HUES6 (cell line): ENCODE measurements at regions not wholly inside any gene's neighbourhood (a gene's known extent, or its start where the extent isn't known, plus 50 kb on each side); places are given as distances from the start of the nearest gene placed in this dataset.

Experiments used
- H3K27ac ChIP-seq: 2 replicates; pipeline ENCODE4 v1.7.0; 2013; ENCODE audit warnings: low read depth, mild to moderate bottlenecking, low read length, inconsistent platforms
- H3K27me3 ChIP-seq: 2 replicates; pipeline ENCODE4 v1.6.1; 2013; ENCODE audit warnings: low read length; ENCODE audit not compliant: control insufficient read depth, insufficient read depth
- H3K36me3 ChIP-seq: 2 replicates; pipeline ENCODE4 v1.6.1; 2013; ENCODE audit warnings: low read length; ENCODE audit not compliant: control insufficient read depth, insufficient read depth
- H3K4me1 ChIP-seq: 2 replicates; pipeline ENCODE4 v1.6.1; 2013; ENCODE audit warnings: low read length; ENCODE audit not compliant: control insufficient read depth, insufficient read depth
- H3K4me3 ChIP-seq: 2 replicates; pipeline ENCODE4 v1.5.1; 2013; ENCODE audit warnings: low read depth, low read length
- H3K9ac ChIP-seq: one replicate; pipeline ENCODE4 v1.6.1; 2013; ENCODE audit warnings: mild to moderate bottlenecking, low read length
- H3K9me3 ChIP-seq: 2 replicates; pipeline ENCODE4 v1.6.1; 2013; ENCODE audit warnings: low read depth, low read length; ENCODE audit not compliant: control insufficient read depth, insufficient read depth

- H3K9me3 ChIP-seq = no peaks in the 10 kb centered on the region
- H3K36me3 ChIP-seq = no peaks in the 10 kb centered on the region
- no peaks in the 10 kb centered on the region for H3K27me3 ChIP-seq
- H3K4me3 ChIP-seq = no peak overlapping the region
- no peaks in the 10 kb centered on the region for H3K4me1 ChIP-seq
- H3K27ac ChIP-seq = no peak overlapping the region
- H3K9ac ChIP-seq = no peak overlapping the region
Measured at GRCh38 chr13:72405441-72405840, 322.0 kb downstream of the MZT1 start.

- no peaks in the 10 kb centered on the region for H3K9me3 ChIP-seq
- H3K36me3 ChIP-seq = no peaks in the 10 kb centered on the region
- no peaks in the 10 kb centered on the region for H3K4me1 ChIP-seq
- no peak overlapping the region for H3K27ac ChIP-seq
- no peak overlapping the region for H3K4me3 ChIP-seq
- H3K27me3 ChIP-seq = no peaks in the 10 kb centered on the region
- no peak overlapping the region for H3K9ac ChIP-seq
Measured at GRCh38 chr13:72403396-72404010, 323.9 kb downstream of the MZT1 start.

GRCh38 chr13:72400856-72401255 lies 326.6 kb downstream of the MZT1 start:
- H3K27me3 ChIP-seq = no peaks in the 10 kb centered on the region
- no peak overlapping the region for H3K27ac ChIP-seq
- no peaks in the 10 kb centered on the region for H3K9me3 ChIP-seq
- H3K9ac ChIP-seq = no peak overlapping the region
- peaks cover 4% of the 10 kb centered on the region; the same call in 1 of the 2 replicates for H3K4me1 ChIP-seq
- H3K36me3 ChIP-seq = no peaks in the 10 kb centered on the region
- H3K4me3 ChIP-seq = no peak overlapping the region

- H3K9me3 ChIP-seq = no peaks in the 10 kb centered on the region
- no peak overlapping the region for H3K4me3 ChIP-seq
- peaks cover 4% of the 10 kb centered on the region; the same call in 1 of the 2 replicates for H3K4me1 ChIP-seq
- no peaks in the 10 kb centered on the region for H3K36me3 ChIP-seq
- H3K27me3 ChIP-seq = no peaks in the 10 kb centered on the region
- no peak overlapping the region for H3K9ac ChIP-seq
- no peak overlapping the region for H3K27ac ChIP-seq
Measured at GRCh38 chr13:72399351-72399750, 328.1 kb downstream of the MZT1 start.

- Histone ChIP-seq H3K36me3 (no peaks in the 10 kb centered on the region), H3K9me3 (no peaks in the 10 kb centered on the region), H3K9ac (no peak overlapping the region), H3K4me3 (no peak overlapping the region), H3K27me3 (no peaks in the 10 kb centered on the region), H3K4me1 (peaks cover 4% of the 10 kb centered on the region; the same call in 1 of the 2 replicates), H3K27ac (no peak overlapping the region)
Measured at GRCh38 chr13:72397265-72397664, 330.2 kb downstream of the MZT1 start.

GRCh38 chr13:72390909-72391308 lies 336.5 kb downstream of the MZT1 start:
- H3K27ac ChIP-seq = no peak overlapping the region
- no peaks in the 10 kb centered on the region for H3K27me3 ChIP-seq
- no peak overlapping the region for H3K4me3 ChIP-seq
- H3K4me1 ChIP-seq = no peaks in the 10 kb centered on the region
- H3K36me3 ChIP-seq = no peaks in the 10 kb centered on the region
- H3K9ac ChIP-seq = no peak overlapping the region
- no peaks in the 10 kb centered on the region for H3K9me3 ChIP-seq

GRCh38 chr13:72386138-72386684 lies 341.2 kb downstream of the MZT1 start:
- Histone ChIP-seq H3K4me3 (no peak overlapping the region), H3K27ac (no peak overlapping the region), H3K36me3 (no peaks in the 10 kb centered on the region), H3K27me3 (no peaks in the 10 kb centered on the region), H3K9ac (no peak overlapping the region), H3K9me3 (no peaks in the 10 kb centered on the region), H3K4me1 (no peaks in the 10 kb centered on the region)

GRCh38 chr13:72384879-72385278 lies 342.6 kb downstream of the MZT1 start:
- no peaks in the 10 kb centered on the region for H3K9me3 ChIP-seq

GRCh38 chr13:72384186-72384823 lies 343.1 kb downstream of the MZT1 start:
- H3K4me3 ChIP-seq = no peak overlapping the region
- H3K9me3 ChIP-seq = no peaks in the 10 kb centered on the region
- H3K27me3 ChIP-seq = no peaks in the 10 kb centered on the region
- no peak overlapping the region for H3K9ac ChIP-seq
- H3K27ac ChIP-seq = no peak overlapping the region
- H3K36me3 ChIP-seq = no peaks in the 10 kb centered on the region
- H3K4me1 ChIP-seq = no peaks in the 10 kb centered on the region

More at GRCh38 chr13:72384879-72385278, 342.6 kb downstream of the MZT1 start:
- H3K27me3 ChIP-seq = no peaks in the 10 kb centered on the region
- no peak overlapping the region for H3K27ac ChIP-seq
- H3K4me1 ChIP-seq = no peaks in the 10 kb centered on the region
- H3K9ac ChIP-seq = no peak overlapping the region
- no peaks in the 10 kb centered on the region for H3K36me3 ChIP-seq
- H3K4me3 ChIP-seq = no peak overlapping the region

- no peaks in the 10 kb centered on the region for H3K9me3 ChIP-seq
- H3K27me3 ChIP-seq = no peaks in the 10 kb centered on the region
- no peak overlapping the region for H3K27ac ChIP-seq
- H3K4me3 ChIP-seq = no peak overlapping the region
- no peak overlapping the region for H3K9ac ChIP-seq
- H3K4me1 ChIP-seq = no peaks in the 10 kb centered on the region
- H3K36me3 ChIP-seq = no peaks in the 10 kb centered on the region
Measured at GRCh38 chr13:72383646-72384045, 343.8 kb downstream of the MZT1 start.

GRCh38 chr13:72379581-72379980 lies 347.8 kb downstream of the MZT1 start:
- no peaks in the 10 kb centered on the region for H3K27me3 ChIP-seq
- H3K4me3 ChIP-seq = no peak overlapping the region
- no peak overlapping the region for H3K9ac ChIP-seq
- no peaks in the 10 kb centered on the region for H3K36me3 ChIP-seq
- H3K27ac ChIP-seq = no peak overlapping the region
- no peaks in the 10 kb centered on the region for H3K4me1 ChIP-seq
- H3K9me3 ChIP-seq = no peaks in the 10 kb centered on the region
